Stimulated activated CD8-positive, alpha-beta memory T cell treated with anti-CD3 and anti-CD28 coated beads, Interleukin-4, amount 100 ng/mL, for 1 hour (primary cell): ENCODE measurements at regions not wholly inside any gene's neighbourhood (a gene's known extent, or its start where the extent isn't known, plus 50 kb on each side); places are given as distances from the start of the nearest gene placed in this dataset.
"Not testable (repeated sequence)": the region's sequence is repeated elsewhere in the genome, so short reads cannot be mapped to it uniquely, and the experiment has no call there.

Experiments
- DNase-seq, 2 donors: peaks; one replicate each; pipeline ENCODE4 v3.0.0-alpha.2; 2020; ENCODE audit warnings: low read depth in 2 of 2, low spot score in 1 of 2

- DNase-seq: no peak
Observed at GRCh38 chrX:5708251-5708650, 520.4 kb downstream of the NLGN4X start.

- DNase-seq: no peak
Observed at GRCh38 chrX:5702890-5703289, 525.8 kb downstream of the NLGN4X start.

GRCh38 chrX:5695971-5696370 is 532.7 kb downstream of the NLGN4X start:
- DNase-seq: no peak

- no peak for DNase-seq
Observed at GRCh38 chrX:5683996-5684395, 544.7 kb downstream of the NLGN4X start.

GRCh38 chrX:5681159-5681558 is 547.5 kb downstream of the NLGN4X start:
- DNase-seq: no peak

- no peak for DNase-seq
Observed at GRCh38 chrX:5674036-5674435, 554.6 kb downstream of the NLGN4X start.

- DNase-seq: no peak
Observed at GRCh38 chrX:5672099-5672498, 556.6 kb downstream of the NLGN4X start.

- not testable (repeated sequence) for DNase-seq
Observed at GRCh38 chrX:5666689-5667088, 562.0 kb downstream of the NLGN4X start.

- no peak for DNase-seq
Observed at GRCh38 chrX:5656544-5656943, 572.1 kb downstream of the NLGN4X start.

GRCh38 chrX:5650904-5651303 is 577.8 kb downstream of the NLGN4X start:
- DNase-seq: no peak

GRCh38 chrX:5648941-5649568 is 579.6 kb downstream of the NLGN4X start:
- no peak for DNase-seq

- no peak for DNase-seq
Observed at GRCh38 chrX:5646818-5647217, 581.8 kb downstream of the NLGN4X start.

GRCh38 chrX:5644776-5645175 is 583.9 kb downstream of the NLGN4X start:
- no peak for DNase-seq

- no peak for DNase-seq
Observed at GRCh38 chrX:5640071-5640470, 588.6 kb downstream of the NLGN4X start.

- no peak for DNase-seq
Observed at GRCh38 chrX:5638572-5638971, 590.1 kb downstream of the NLGN4X start.

GRCh38 chrX:5632887-5633286 is 595.8 kb downstream of the NLGN4X start:
- no peak for DNase-seq

GRCh38 chrX:5632061-5632614 is 596.5 kb downstream of the NLGN4X start:
- no peak for DNase-seq

GRCh38 chrX:5617666-5618065 is 611.0 kb downstream of the NLGN4X start:
- no peak for DNase-seq

GRCh38 chrX:5595570-5595969 is 633.1 kb downstream of the NLGN4X start:
- DNase-seq: no peak

- DNase-seq: no peak
Observed at GRCh38 chrX:5586726-5587125, 641.9 kb downstream of the NLGN4X start.

- DNase-seq: no peak
Observed at GRCh38 chrX:5575407-5575806, 653.3 kb downstream of the NLGN4X start.

GRCh38 chrX:5568934-5569333 is 659.7 kb downstream of the NLGN4X start:
- no peak for DNase-seq

GRCh38 chrX:5559386-5559785 is 669.3 kb downstream of the NLGN4X start:
- no peak for DNase-seq
